Esophagus squamous epithelium (tissue), 4 donors: ENCODE measurements at regions not wholly inside any gene's neighbourhood (a gene's known extent, or its start where the extent isn't known, plus 50 kb on each side); places are given as distances from the start of the nearest gene placed in this dataset.

Experiments used
- POLR2A ChIP-seq, 4 donors: fragments of 450-650 bp; IDR thresholded peaks; one replicate each; pipeline ENCODE4 v1.6.1; 2017; ENCODE audit warnings: antibody characterized with exemption in 4 of 4, mild to moderate bottlenecking in 4 of 4, moderate library complexity in 3 of 4
- TF ChIP-seq, protein P1 (sequence below), 6 experiments: fragments of 450-650 bp in 4 of 6; fragments of 200-600 bp in 2 of 6; sonication (generic) in 2 of 6; IDR thresholded peaks; one replicate each; pipeline ENCODE4 v1.5.1; 2016 to 2019; ENCODE audit warnings: antibody characterized with exemption in 6 of 6, mild to moderate bottlenecking in 4 of 6, moderate library complexity in 4 of 6

DNA sequence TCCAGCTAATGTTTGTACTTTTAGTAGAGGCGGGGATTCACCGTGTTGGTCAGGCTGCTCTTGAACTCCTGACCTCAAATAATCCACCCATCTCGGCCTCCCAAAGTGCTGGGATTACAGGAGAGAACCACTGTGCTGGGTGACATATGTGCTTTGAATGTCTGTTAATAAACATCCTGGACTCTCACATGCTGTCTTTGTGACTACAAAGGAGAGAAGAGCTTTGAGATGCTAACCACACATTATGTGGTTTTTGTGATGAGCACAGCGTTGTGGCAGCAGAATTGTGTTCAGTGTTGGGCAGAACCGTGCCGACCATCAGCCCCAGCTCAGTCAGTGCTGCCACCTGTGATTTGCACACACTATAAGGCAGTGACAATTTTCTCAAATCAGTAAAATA is 500.1 kb upstream of the KLF6 start:
- TF ChIP-seq, protein P1, sequence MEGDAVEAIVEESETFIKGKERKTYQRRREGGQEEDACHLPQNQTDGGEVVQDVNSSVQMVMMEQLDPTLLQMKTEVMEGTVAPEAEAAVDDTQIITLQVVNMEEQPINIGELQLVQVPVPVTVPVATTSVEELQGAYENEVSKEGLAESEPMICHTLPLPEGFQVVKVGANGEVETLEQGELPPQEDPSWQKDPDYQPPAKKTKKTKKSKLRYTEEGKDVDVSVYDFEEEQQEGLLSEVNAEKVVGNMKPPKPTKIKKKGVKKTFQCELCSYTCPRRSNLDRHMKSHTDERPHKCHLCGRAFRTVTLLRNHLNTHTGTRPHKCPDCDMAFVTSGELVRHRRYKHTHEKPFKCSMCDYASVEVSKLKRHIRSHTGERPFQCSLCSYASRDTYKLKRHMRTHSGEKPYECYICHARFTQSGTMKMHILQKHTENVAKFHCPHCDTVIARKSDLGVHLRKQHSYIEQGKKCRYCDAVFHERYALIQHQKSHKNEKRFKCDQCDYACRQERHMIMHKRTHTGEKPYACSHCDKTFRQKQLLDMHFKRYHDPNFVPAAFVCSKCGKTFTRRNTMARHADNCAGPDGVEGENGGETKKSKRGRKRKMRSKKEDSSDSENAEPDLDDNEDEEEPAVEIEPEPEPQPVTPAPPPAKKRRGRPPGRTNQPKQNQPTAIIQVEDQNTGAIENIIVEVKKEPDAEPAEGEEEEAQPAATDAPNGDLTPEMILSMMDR (IDR thresholded peaks at IDR 0.05): no peak
- no peak for TF ChIP-seq POLR2A (IDR thresholded peaks at IDR 0.05)
